ENCODE measurements at regions not wholly inside any gene's neighbourhood (a gene's known extent, or its start where the extent isn't known, plus 50 kb on each side); places are given as distances from the start of the nearest gene placed in this dataset.
"Not testable (repeated sequence)": the region's sequence is repeated elsewhere in the genome, so short reads cannot be mapped to it uniquely, and the experiment has no call there.

- Mint-ChIP-seq H3K9me3 (ENCODE audit: low read depth) (no peaks in the 10 kb centered on the region), H3K4me1 (ENCODE audit: low read depth) (no peaks in the 10 kb centered on the region), H3K4me3 (ENCODE audit: low read depth) (no peak overlapping the region), H3K27me3 (no peaks in the 10 kb centered on the region), H3K36me3 (ENCODE audit: insufficient read depth) (no peaks in the 10 kb centered on the region), H3K27ac (no peak overlapping the region)
- TF ChIP-seq CTCF (IDR thresholded peaks at IDR 0.05; ENCODE audit: unreplicated experiment) = no peak
- DNase-seq (ENCODE audit: low spot score, unreplicated experiment) = no peak
These were observed 261.2 kb downstream of the TRIML1 start for GRCh38 chr4:188400451-188400850.

DNA sequence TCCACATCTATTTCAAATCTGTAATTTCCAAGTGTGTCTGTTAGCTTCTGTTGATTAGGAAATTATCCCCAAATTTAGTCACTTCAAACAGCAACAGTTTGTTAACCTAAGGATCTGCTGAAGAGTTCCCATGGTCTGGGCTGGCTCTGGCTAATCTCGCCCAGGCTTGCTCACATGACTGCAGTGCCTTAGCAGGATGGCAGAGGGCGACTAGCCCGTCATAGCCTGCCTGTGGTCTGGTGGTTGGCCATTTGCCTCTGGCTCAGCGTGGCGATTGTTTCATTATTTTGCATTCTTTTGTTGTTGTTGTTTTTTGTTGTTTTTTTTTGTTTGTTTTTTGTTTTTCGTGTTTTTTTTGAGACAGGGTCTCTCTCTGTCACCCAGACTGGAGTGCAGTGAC, 264.0 kb downstream of the TRIML1 start:
- no peak for TF ChIP-seq CTCF (IDR thresholded peaks at IDR 0.05; ENCODE audit: unreplicated experiment)
- Mint-ChIP-seq H3K27me3 (no peaks in the 10 kb centered on the region), H3K27ac (no peak overlapping the region), H3K4me3 (ENCODE audit: low read depth) (no peak overlapping the region), H3K36me3 (ENCODE audit: insufficient read depth) (no peaks in the 10 kb centered on the region), H3K9me3 (ENCODE audit: low read depth) (no peaks in the 10 kb centered on the region), H3K4me1 (ENCODE audit: low read depth) (peaks cover 2% of the 10 kb centered on the region)
- DNase-seq (ENCODE audit: low spot score, unreplicated experiment) = no peak

DNA sequence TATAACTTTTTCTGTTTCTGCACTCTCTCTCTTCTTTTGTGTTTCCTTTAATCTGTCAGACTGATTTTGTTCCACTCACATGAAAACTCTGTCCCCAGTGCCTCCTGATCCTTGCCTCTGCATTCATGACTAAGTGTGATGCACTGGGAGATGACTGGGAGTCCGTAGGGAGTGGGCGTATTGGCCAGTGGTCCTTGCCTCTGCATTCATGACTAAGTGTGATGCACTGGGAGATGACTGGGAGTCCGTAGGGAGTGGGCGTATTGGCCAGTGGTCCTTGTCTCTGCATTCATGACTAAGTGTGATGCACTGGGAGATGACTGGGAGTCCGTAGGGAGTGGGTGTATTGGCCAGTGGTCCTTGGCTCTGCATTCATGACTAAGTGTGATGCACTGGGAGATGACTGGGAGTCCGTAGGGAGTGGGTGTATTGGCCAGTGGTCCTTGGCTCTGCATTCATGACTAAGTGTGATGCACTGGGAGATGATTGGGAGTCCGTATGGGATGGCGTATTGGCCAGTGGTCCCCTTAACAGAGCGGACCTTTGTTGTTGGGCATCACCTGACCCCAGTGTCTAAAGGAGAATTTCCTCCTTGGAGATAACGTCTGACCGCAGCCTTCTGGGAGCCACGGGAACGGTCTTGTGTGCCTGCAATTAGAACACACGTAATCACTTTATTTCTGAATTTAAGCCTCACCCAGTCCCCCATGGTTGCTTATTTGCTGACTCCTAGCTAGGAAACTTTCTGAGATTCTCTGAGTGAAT, 266.0 kb downstream of the TRIML1 start:
- DNase-seq (ENCODE audit: low spot score, unreplicated experiment); H3K36me3 Mint-ChIP-seq (ENCODE audit: insufficient read depth); H3K9me3 Mint-ChIP-seq (ENCODE audit: low read depth); H3K4me1 Mint-ChIP-seq (ENCODE audit: low read depth); H3K4me3 Mint-ChIP-seq (ENCODE audit: low read depth); H3K27me3 Mint-ChIP-seq; H3K27ac Mint-ChIP-seq: not testable (repeated sequence)

DNA sequence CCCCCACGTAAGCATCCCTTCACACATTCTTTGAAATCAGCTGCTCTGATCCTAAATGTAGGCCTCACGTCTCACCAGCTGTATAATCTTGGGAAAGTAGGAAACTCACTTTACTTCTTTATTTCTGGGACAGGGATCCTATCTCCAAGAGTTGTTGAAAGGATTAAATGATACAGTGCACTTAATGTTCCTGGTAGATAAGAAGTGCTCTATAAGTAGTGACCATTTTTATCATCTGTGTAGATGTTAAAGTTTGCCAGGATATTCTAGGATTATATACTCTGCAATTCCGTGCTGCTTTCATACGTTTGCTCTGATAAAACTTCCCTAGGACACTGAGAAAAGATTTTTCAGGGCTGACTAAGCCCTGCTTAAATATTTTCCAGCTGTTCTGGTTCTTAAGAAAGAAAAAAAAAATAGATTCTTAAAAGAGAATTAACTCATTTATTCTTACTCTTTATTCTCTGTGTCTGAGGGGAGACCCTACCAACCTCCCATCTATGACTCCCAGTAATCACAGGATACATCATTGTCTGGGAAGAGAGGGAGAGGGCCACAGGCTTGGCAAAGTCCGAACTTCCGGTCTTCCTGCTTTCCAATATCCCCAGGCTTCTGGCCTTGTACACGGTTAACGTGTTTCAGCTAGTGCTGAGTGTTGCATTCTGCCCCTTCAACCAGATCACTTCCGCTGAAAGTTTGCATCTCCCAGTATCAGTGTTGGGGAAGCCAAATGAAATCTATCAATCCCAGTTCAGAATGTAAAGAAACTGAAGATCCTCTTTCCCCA, 269.2 kb downstream of the TRIML1 start:
- no peak for DNase-seq (ENCODE audit: low spot score, unreplicated experiment)
- peaks cover 10% of the 10 kb centered on the region for H3K4me1 Mint-ChIP-seq (ENCODE audit: low read depth)
- no peak for TF ChIP-seq CTCF (IDR thresholded peaks at IDR 0.05; ENCODE audit: unreplicated experiment)
- H3K4me3 Mint-ChIP-seq (ENCODE audit: low read depth) = no peak overlapping the region
- H3K9me3 Mint-ChIP-seq (ENCODE audit: low read depth) = peaks cover 7% of the 10 kb centered on the region
- H3K27me3 Mint-ChIP-seq = no peaks in the 10 kb centered on the region
- no peaks in the 10 kb centered on the region for H3K36me3 Mint-ChIP-seq (ENCODE audit: insufficient read depth)
- H3K27ac Mint-ChIP-seq = no peak overlapping the region

DNA sequence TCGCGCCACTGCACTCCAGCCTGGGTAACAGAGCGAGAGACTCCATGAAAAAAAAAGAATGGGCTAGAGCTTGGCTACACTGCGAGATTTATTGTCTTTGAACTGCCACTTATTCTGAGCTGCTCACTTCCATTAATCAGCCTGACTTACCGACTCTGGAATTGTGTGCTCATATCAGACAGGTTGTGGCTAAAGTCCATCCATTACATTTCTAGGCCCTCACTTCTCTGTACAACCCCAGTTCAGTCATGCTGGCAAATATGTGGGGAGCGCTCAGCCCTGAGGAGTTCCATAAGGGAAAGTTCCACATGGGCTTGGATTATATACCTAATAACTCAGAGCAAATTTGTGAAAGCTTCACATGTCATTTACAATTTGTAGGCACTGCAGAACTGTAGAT, 270.6 kb downstream of the TRIML1 start:
- Mint-ChIP-seq H3K27me3 (no peaks in the 10 kb centered on the region), H3K9me3 (ENCODE audit: low read depth) (peaks cover 7% of the 10 kb centered on the region), H3K36me3 (ENCODE audit: insufficient read depth) (no peaks in the 10 kb centered on the region), H3K27ac (no peak overlapping the region), H3K4me1 (ENCODE audit: low read depth) (peaks cover 10% of the 10 kb centered on the region), H3K4me3 (ENCODE audit: low read depth) (no peak overlapping the region)
- TF ChIP-seq CTCF (IDR thresholded peaks at IDR 0.05; ENCODE audit: unreplicated experiment) = no peak
- no peak for DNase-seq (ENCODE audit: low spot score, unreplicated experiment)
